ENCODE measurements at regions not wholly inside any gene's neighbourhood (a gene's known extent, or its start where the extent isn't known, plus 50 kb on each side); places are given as distances from the start of the nearest gene placed in this dataset.
"Not testable (repeated sequence)": the region's sequence is repeated elsewhere in the genome, so short reads cannot be mapped to it uniquely, and the experiment has no call there.

DNA sequence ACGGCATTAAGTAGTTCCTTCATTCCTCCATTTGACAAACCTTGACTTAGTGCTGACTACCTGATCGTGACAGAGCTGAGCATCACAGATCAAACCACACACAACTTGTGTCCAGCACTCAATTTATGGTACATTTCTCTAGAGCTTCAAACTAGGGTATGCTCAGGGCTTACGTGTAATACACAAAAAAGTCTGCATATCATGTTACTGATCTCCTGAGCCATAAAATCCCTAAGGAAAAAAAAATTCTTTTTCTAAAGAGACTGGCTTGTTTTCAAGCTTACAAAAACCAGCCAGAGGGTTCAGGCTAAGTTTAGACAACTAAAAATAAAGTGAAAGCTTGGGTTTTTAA, 88.0 kb upstream of the ALKAL2 start:
- no peak for DNase-seq (ENCODE audit: low read depth)

DNA sequence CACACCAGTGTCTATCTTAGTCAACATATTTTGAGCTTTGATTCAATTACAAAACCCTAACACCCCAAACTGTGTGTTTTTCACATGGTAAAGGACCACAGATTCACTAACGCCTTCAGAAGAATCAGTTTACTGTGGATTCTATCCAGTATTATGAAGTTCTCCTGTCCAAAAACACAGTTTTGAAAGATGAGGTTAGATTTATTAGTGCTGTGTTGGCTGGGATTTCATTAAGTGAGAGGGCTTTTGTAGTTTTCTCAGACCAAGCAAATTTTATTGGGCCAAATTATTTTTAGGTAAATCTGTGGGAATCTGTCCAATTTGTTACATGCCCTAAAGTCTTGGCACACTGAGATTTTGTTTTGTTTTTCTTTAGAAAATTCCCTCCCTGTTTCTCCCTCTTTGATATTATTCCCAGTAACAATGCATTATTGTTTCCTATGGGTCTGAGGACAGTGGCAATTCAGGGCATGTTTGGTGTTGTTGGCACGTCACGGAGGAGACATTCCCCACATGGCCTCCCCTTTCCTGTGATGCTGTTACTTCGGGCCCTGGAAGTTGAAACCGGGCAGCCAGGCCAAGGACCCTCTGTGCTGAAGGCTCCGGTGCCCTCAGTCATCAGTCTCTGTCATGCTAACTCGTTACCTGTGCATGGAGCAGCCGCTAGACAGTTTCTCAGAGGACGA, 87.5 kb upstream of the ALKAL2 start:
- no peak for DNase-seq (ENCODE audit: low read depth)

DNA sequence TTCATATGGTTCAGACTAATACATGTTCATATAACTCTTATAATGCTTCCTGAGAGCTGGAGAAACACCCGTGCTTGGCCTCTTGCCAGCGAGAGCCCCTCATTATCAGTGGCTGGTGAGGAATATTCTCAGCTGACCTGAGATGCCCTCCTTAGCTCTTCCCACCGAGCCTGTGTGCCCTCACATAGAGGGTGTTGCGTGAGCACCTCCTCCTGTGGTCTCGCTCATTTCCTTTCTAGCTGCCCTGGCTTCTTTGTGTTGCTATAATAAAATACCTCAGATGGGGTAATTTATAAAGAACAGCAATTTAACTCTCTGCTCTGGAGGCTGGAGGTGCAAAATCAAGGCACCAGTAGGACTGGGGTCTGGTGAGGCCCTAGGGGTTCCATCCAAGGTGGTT, 80.5 kb upstream of the ALKAL2 start:
- DNase-seq (ENCODE audit: low read depth) = no peak

DNA sequence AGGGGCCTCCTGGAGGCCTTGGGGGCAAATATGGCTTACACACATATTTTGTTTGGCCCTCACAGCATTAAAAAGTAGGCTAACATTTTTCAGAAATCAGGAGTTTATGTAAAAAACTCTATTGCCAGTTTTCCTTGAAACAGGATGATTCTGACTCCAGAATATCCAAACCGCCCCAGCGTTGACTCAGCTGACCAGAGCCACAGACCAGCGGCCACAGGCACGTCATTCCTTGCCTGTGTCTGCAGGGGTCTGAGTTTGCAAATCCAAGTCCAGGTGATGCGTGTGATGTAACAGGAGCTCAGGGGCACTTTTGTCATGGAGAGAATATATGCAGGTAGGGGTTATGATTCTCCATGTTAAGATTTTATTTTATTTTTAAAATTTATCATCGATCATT, 79.4 kb upstream of the ALKAL2 start:
- DNase-seq (ENCODE audit: low read depth) = no peak

DNA sequence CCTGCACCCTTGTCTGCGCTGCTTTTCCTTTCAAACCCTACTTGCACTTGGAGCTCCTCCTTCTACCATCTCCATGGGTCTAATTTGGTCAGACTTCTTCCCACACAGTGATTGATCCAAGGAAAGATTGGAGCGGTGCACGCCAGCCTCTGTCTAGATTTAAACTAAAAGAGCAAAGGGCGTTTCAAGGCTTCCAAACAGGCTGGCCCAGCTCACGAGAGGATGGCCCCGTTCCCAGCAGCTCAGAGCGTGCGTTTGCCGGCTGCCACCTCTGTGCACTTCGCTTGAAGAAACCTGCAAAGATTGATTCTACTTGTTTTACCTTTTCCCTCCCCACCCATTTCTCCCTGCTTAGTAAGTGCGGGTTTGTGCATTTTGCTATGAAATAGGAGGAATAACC, 78.8 kb upstream of the ALKAL2 start:
- no peak for DNase-seq (ENCODE audit: low read depth)

DNA sequence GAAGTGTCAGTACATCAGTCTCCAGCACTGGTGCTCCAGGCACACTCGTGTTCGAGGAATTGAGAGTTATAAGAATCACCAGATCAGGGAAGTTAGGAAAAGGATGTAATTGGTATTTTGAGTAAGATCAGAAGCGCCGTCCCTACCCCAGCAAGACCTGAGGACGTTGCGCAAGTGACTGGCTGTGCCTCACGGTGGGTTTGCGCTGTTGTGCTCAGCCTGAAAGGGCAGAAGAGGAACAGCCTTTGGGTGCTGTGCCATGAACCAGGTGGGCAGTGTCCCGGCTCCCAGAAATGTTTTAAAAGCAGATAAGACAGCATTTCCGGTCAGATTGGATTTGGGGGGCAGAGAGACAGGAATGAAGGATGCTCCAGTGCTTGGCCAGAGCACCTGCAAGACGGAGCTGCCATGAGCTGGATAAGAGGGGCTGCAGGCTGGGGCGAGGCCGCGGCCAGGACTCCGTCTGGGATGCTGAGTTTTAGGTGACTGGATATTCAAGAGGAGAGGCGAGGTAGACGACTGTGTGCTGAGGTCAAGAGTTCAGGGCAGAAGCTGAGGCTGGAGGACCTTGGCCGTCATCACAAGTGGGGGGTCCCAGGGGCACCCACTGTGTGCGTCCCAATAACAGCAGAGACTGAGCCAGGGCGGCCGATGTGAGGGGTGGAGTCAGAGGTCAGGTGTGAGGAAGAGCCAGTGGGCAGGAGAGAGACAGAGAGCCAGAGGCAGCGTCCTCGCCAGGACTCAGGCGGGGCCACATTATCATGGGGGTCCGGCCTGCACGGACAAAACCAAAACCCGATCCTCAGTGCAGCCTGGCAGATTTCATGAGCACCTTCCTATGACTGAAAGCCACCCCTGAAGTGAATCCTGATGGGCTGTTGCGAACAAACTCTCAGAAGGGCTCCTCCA, 77.7 kb upstream of the ALKAL2 start:
- DNase-seq (ENCODE audit: low read depth) = no peak

DNA sequence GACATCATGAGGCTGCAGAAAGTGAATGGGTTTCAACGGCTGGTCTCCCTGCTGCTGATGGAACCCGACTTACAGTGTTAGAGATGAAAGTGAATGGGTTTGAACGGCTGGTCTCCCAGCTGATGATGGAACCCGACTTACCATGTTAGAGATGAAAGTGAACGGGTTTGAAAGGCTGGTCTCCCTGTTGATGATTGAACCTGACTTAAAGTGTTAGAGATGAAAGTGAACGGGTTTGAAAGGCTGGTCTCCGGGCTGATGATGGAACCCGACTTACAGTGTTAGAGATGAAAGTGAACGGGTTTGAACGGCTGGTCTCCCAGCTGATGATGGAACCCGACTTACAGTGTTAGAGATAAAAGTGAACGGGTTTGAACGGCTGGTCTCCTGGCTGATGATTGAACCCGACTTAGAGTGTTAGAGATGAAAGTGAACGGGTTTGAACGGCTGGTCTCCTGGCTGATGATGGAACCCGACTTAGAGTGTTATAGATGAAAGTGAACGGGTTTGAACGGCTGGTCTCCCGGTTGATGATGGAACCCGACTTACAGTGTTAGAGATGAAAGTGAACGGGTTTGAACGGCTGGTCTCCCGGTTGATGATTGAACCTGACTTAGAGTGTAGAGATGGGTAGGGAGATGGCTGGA, 76.1 kb upstream of the ALKAL2 start:
- no peak for DNase-seq (ENCODE audit: low read depth)

DNA sequence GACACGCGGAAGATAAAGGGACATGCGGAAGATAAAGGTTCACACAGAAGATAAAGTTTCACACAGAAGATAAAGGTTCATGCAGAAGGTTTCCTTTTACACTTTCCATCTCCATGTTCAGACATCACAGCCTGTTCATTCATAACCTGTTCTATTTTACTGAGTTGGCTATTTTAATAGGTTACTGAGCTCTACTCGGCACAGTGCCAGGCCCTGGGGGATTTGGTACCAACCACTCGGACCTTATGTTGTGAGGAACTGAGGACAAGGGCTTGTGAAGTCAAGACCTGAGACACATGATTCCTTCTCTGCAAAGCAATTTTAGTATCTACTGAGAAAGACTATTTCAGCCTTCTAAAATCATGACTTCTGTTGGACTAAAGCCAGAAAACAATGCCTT, 75.0 kb upstream of the ALKAL2 start:
- DNase-seq (ENCODE audit: low read depth) = no peak

DNA sequence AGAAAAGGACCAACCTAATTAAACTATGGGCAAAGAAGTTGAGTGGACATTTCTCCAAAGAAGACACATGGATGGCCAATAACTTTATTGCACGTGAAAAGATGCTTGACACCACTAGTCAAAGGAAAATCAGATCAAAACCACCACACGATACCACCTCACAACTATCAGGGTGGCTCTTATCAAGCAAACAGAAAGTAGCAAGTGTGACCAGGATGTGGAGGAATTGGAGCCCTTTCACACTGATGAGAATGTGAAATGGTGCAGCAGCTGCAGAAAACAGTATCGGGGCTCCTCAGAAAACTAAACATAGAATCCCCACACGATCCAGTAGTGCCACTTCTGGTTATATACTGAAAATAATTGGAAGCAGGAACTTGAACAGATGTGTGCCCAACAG, 72.2 kb upstream of the ALKAL2 start:
- DNase-seq (ENCODE audit: low read depth) = no peak

DNA sequence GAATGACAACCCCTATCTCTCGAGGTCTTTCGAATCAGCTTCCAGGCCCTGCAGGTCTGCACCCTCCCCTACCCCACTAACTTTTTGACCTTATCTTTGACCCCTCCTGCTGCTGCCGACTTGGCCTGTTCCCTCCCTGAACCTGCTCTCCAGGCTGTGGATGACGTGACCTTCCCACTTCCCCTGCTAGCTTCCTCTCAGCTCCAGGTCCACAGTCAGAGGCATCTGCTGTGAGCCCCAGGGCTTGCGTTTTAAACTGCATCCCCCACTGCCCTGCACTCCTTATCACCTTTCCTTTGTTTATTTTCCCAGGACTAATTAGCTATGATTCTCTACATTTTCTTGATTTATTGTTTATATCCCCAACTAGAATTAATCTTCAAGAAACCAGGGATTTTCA, 71.2 kb upstream of the ALKAL2 start:
- DNase-seq (ENCODE audit: low read depth) = no peak

DNA sequence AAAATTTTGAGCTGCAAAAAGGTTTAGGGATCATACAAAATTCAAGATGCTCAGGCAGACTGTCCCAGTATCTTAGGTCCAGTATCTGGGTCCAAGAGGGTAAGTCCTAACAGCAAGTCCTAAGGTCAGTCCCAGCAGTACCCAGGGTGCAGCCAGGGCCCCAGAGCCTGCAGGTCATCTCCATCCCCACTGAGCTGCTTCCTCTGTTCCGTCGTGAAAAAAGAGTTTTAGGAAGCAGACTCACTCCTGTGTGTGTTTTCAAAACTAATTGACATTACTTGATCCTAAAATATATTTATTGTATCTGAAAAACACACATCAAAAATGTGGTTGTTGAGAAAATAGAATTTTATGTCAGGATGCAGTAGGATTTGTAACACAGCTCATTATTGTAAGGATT, 69.9 kb upstream of the ALKAL2 start:
- no peak for DNase-seq (ENCODE audit: low read depth)

DNA sequence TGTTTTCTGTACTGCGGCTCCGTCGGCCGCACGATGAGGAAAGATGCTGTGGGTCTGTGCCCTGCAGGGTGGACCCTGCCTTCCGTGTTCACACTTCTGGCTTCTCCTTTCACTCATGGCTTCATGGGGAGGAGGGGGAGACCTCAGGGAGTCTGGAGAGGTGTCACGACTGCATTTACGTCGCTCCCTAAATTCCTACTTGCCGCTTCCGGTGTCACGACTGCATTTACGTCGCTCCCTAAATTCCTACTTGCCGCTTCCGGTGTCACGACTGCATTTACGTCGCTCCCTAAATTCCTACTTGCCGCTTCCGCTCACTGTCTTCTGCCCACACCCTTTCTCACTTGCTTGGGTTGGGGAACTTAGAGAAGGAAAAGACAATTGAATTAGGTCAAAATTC, 68.4 kb upstream of the ALKAL2 start:
- not testable (repeated sequence) for DNase-seq (ENCODE audit: low read depth)

DNA sequence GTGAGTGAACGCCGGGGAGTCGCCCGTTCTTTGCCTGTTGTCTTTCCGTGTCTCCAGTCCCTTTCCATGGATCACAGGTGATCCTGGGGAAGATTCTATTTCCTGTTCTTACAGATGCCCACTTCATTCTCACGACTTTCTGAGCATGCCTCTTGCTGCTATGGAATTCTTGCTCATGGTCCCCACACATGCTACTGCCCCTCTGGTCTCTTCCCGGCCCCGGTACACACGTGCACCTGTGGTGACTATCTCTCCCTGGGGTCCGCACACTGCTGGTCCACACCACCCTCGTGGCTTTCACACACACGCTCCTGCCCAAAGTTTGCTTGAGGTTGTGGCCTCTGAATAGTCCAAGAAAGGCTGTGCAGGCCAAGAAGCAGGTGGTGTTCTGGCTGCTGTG, 67.9 kb upstream of the ALKAL2 start:
- DNase-seq (ENCODE audit: low read depth) = no peak

DNA sequence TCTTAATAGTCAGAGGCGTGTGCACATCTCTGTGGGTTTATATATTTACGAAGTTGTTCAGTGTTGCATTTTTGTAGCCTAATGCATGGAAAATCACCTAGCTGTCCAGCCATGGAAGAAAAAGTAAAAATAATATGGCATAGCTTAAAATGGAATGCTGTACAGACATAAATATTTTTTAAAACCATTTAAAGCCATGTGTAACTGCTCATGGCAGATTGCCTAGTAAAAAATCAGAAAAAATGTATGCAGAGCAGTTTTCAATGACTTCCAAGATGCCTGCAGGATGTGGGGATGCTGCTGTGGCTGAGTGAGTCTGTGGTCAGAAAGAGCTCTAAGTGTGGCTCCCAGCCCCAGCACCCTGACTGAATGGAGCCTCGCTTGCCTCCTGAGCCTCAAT, 64.8 kb upstream of the ALKAL2 start:
- DNase-seq (ENCODE audit: low read depth) = no peak

DNA sequence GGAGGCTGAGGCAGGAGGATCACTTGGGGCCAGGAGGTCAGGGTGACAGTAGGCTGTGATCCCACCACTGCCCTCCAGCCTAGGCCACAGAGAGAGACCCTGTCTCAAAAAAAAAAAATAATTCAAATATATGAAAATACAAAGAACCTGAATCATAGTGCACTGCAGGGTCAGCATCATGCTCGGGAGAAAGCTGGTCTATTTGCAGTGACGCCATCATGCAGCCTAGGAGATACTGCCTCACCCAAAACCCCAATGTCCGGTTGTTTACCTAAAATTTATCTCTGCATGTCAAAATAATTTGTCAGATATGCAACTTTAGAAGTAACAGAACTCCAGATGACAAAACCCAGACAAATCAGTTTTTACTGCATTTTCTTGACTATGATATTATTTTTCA, 61.5 kb upstream of the ALKAL2 start:
- DNase-seq (ENCODE audit: low read depth) = no peak

DNA sequence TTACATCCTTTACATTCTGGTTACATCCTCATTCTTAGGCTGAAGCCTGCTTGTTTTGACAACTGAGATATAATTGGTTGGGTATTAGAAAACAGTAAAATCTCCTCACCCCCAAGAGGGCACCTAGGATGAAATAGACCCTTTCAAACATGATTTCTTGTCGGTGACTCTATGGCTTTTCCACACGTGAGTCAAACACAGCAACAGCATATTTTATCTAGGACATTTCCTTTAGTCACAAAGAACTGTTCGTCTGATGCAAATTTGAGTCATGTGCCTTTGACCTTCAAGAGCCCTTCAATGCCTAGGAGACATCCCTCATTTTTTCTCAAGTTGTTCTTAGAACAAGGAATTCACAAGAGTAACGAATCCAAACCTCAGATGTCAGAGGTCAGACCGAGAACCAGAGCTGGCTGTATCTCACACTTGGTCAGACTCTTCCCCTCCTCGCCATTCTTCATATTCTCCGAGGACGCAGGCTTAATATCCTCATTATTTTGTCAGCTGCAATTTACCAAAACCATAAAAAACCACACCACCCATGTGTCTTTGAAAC, 60.5 kb upstream of the ALKAL2 start:
- DNase-seq (ENCODE audit: low read depth) = peak; percentile 14

DNA sequence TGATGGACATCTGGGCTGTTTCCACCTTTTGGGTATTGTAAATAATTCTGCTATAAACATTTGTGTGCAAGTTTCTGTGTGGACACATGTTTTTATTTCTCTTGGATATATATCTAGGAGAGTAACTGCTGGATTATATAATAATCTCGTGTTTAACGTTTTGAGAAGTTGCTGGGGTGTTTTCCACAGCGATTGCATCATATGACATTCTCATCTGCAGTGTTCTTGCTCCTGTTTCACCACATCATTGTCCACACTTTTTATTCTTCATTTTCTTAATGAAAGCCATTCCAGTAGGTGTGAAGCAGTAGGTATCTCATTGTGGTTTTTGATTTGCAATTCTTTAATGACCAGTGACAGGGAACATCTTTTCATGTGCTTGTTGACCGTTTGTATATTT, 56.9 kb upstream of the ALKAL2 start:
- DNase-seq (ENCODE audit: low read depth) = no peak

DNA sequence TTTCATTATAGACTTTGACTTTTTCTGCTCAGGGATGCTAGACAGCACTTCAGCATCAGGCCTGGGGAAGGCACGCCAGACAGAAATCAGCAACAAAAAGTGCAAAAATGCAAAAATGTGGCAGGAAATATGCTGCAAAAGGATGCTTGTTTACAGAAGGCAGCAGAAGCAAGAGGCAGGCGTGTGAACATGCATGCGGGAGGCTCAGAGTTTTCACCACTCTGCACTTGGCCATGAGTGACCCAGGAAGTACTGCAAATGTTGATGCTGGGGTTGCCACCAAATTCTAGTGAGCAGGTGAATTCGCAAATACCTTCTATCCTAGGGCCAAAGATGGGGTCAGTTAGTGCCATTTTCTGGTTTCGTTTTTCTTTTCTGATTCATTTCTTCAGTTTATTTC, 55.5 kb upstream of the ALKAL2 start:
- DNase-seq (ENCODE audit: low read depth) = no peak

DNA sequence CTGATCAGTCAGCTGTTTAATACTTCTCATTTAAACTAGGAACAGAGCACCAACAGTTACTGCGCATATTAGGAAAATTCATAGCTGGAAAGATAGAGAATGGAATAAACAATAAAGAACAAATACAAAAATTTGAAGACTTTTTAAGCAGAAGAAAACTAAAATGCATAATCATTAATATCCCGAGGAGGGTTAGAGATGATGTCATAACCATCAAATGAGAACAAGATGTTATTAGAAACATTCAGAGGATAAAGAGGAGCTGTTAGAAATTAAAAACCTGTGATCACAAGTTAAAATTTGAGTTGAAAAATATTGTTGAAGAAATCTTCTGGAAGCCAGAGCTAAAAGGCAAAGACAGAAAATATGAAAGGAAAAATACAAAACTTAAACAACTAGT, 54.0 kb upstream of the ALKAL2 start:
- DNase-seq (ENCODE audit: low read depth) = no peak

DNA sequence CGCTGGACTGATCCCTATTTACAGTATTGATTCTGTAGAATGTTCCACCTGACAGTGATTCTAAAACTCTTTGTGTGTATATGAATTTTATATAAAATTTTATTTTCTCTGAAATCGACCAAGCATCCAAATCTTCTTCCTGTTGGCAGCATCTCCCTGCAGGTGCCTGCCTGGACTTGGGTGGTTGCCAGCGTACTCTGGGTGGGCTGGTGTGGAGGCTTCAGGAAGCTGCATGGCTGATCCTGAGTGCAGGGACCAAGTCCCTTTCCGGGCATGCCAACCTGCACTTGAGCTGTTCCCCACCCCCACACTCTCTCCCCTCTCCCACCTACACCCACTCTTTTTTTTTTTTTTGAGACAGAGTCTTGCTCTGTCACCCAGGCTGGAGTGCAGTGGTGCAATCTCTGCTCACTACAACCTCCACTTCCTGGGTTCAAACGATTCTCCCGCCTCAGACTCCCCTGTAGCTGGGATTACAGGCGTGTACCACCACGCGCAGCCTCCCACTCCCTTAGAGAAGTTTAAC, 53.2 kb upstream of the ALKAL2 start:
- no peak for DNase-seq (ENCODE audit: low read depth)
